GM23338 (cell line): ENCODE measurements at regions not wholly inside any gene's neighbourhood (a gene's known extent, or its start where the extent isn't known, plus 50 kb on each side); places are given as distances from the start of the nearest gene placed in this dataset.
"Not testable (repeated sequence)": the region's sequence is repeated elsewhere in the genome, so short reads cannot be mapped to it uniquely, and the experiment has no call there.

ENCODE experiments used
- ATAC-seq: fragments of 200-7000 bp; cut with Tn5 transposase; 3 replicates; pipeline ENCODE4 v1.9.1; 2020
- DNase-seq: peaks from one replicate; pipeline ENCODE4 v3.0.0-alpha.2; 2015; ENCODE audit warnings: low spot score
- H2AFZ ChIP-seq: fragments of 200-600 bp; sonication (generic); 2 replicates; pipeline ENCODE4 v1.8.0; 2016; ENCODE audit warnings: antibody characterized with exemption, mild to moderate bottlenecking, moderate library complexity
- H3F3A ChIP-seq: fragments of 200-600 bp; sonication (generic); replicated peaks from 2 replicates; pipeline ENCODE4 v1.8.0; 2017; ENCODE audit warnings: antibody characterized with exemption, mixed run types, low read depth
- H3K27ac ChIP-seq: fragments of 200-600 bp; sonication (generic); 2 replicates; pipeline ENCODE4 v1.6.1; 2016; ENCODE audit warnings: low read depth
- H3K27me3 ChIP-seq: fragments of 200-600 bp; sonication (generic); 2 replicates; pipeline ENCODE4 v1.8.0; 2016; ENCODE audit warnings: mild to moderate bottlenecking, mixed run types, moderate library complexity; ENCODE audit not compliant: insufficient read depth
- H3K36me3 ChIP-seq: fragments of 200-600 bp; sonication (generic); 2 replicates; pipeline ENCODE4 v1.8.0; 2016; ENCODE audit warnings: mild to moderate bottlenecking; ENCODE audit not compliant: insufficient read depth
- H3K4me1 ChIP-seq: fragments of 200-600 bp; sonication (generic); 2 replicates; pipeline ENCODE4 v1.8.0; 2016; ENCODE audit warnings: mild to moderate bottlenecking, moderate library complexity; ENCODE audit not compliant: insufficient read depth
- H3K4me2 ChIP-seq: fragments of 200-600 bp; sonication (generic); 2 replicates; pipeline ENCODE4 v1.7.1; 2017; ENCODE audit warnings: mixed run types
- H3K4me3 ChIP-seq: fragments of 200-600 bp; sonication (generic); 2 replicates; pipeline ENCODE4 v1.6.1; 2016; ENCODE audit warnings: mixed run types
- H3K79me2 ChIP-seq: fragments of 200-600 bp; sonication (generic); replicated peaks from 2 replicates; pipeline ENCODE4 v1.8.0; 2017; ENCODE audit warnings: mild to moderate bottlenecking; ENCODE audit not compliant: insufficient read depth
- H3K9me2 ChIP-seq: fragments of 200-600 bp; sonication (generic); 2 replicates; pipeline ENCODE4 v1.8.0; 2017; ENCODE audit not compliant: insufficient read depth
- H4K20me1 ChIP-seq: fragments of 200-600 bp; sonication (generic); replicated peaks from 2 replicates; pipeline ENCODE4 v1.8.0; 2017; ENCODE audit warnings: mild to moderate bottlenecking; ENCODE audit not compliant: insufficient read depth
- H3K27ac Mint-ChIP-seq: 2 replicates; pipeline ENCODE4 v1.8.0; 2020; ENCODE audit warnings: inconsistent platforms, mild to moderate bottlenecking, moderate library complexity, mixed read lengths
- H3K27me3 Mint-ChIP-seq: 3 replicates; pipeline ENCODE4 v1.8.0; 2022; ENCODE audit warnings: low read depth, mild to moderate bottlenecking, moderate library complexity, mixed read lengths, inconsistent platforms; ENCODE audit not compliant: insufficient read depth, poor library complexity
- H3K36me3 Mint-ChIP-seq: 3 replicates; pipeline ENCODE4 v1.8.0; 2021; ENCODE audit warnings: low read depth, mild to moderate bottlenecking, inconsistent platforms, moderate library complexity, mixed read lengths
- H3K4me1 Mint-ChIP-seq: 3 replicates; pipeline ENCODE4 v1.8.0; 2020; ENCODE audit warnings: mild to moderate bottlenecking, inconsistent platforms, mixed read lengths
- H3K4me3 Mint-ChIP-seq: 3 replicates; pipeline ENCODE4 v1.8.0; 2021; ENCODE audit warnings: moderate library complexity, mild to moderate bottlenecking, inconsistent platforms, mixed read lengths
- H3K9me3 Mint-ChIP-seq: 3 replicates; pipeline ENCODE4 v1.8.0; 2020; ENCODE audit warnings: moderate library complexity, mild to moderate bottlenecking, inconsistent platforms, mixed read lengths
- CTCF ChIP-seq, 2 experiments: fragments of 200-600 bp in 1 of 2; sonication (generic) in 1 of 2; conservative IDR thresholded peaks; 2 replicates each; pipeline versions ENCODE4 v1.5.1 to v1.6.1; 2016 to 2017; ENCODE audit warnings: antibody characterized with exemption in 2 of 2, low read depth in 2 of 2, mild to moderate bottlenecking in 2 of 2, moderate library complexity in 1 of 2
- ETS1 ChIP-seq: IDR thresholded peaks from 2 replicates; pipeline ENCODE4 v1.6.1; 2016; ENCODE audit warnings: antibody characterized with exemption
- JUNB ChIP-seq: IDR thresholded peaks from one replicate; pipeline ENCODE4 v1.6.1; 2016; ENCODE audit warnings: antibody characterized with exemption; ENCODE audit not compliant: unreplicated experiment
- ZNF462 ChIP-seq: fragments of 250-450 bp; sonication (Bioruptor Pico); IDR thresholded peaks from 2 replicates; pipeline ENCODE4 v1.5.0; 2020; ENCODE audit warnings: mild to moderate bottlenecking, moderate library complexity

- peaks cover 18% of the 10 kb centered on the region for H3K27me3 Mint-ChIP-seq
- Histone ChIP-seq H3K36me3 (no peaks in the 10 kb centered on the region), H3K4me1 (peaks cover 44% of the 10 kb centered on the region), H3K4me2 (no peak overlapping the region), H3K4me3 (no peak overlapping the region), H4K20me1 (no peaks in the 10 kb centered on the region), H3K9me2 (no peaks in the 10 kb centered on the region), H3F3A (peaks cover 7% of the 10 kb centered on the region), H3K27ac (0 out of 2 replicates have a peak overlapping the region, but pooled peaks have one; percentile 45), H3K27me3 (no peaks in the 10 kb centered on the region), H2AFZ (no peak overlapping the region; the same call in 1 of the 2 replicates), H3K79me2 (peaks cover 4% of the 10 kb centered on the region)
- no peak for DNase-seq
- peak; percentile 11 for ATAC-seq
- H3K4me1 Mint-ChIP-seq = peaks cover 54% of the 10 kb centered on the region
- H3K36me3 Mint-ChIP-seq = no peaks in the 10 kb centered on the region
- no peak overlapping the region for H3K4me3 Mint-ChIP-seq
- H3K9me3 Mint-ChIP-seq = no peaks in the 10 kb centered on the region
- 0 out of 4 replicates have a peak, but pooled peaks of 1 of the 2 experiments have one; percentile 7 for TF ChIP-seq CTCF (conservative IDR thresholded peaks at IDR 0.05; ENCODE audit: low read depth in 2 of 2)
- no peak for TF ChIP-seq JUNB
- TF ChIP-seq ETS1 = no peak
- H3K27ac Mint-ChIP-seq = peak overlapping the region; percentile 48
Observed at GRCh38 chr6:167221400-167222201, 63.8 kb upstream of the GPR31 start.

GRCh38 chr6:167225566-167226382 lies 65.3 kb upstream of the UNC93A start:
- not testable (repeated sequence) for H3K27me3 ChIP-seq, H3K9me2 ChIP-seq, H2AFZ ChIP-seq, H3K9me3 Mint-ChIP-seq, H4K20me1 ChIP-seq, H3K27ac Mint-ChIP-seq, H3K36me3 ChIP-seq
- H3K27ac ChIP-seq = peak overlapping the region; percentile 90
- peak overlapping the region; percentile 79 for H3K4me3 ChIP-seq
- Mint-ChIP-seq H3K36me3 (peaks cover 23% of the 10 kb centered on the region; the same call in 2 of the 3 replicates), H3K27me3 (peaks cover 15% of the 10 kb centered on the region), H3K4me1 (peaks cover 65% of the 10 kb centered on the region), H3K4me3 (peak overlapping the region; percentile 94)
- H3K4me2 ChIP-seq = peak overlapping the region; percentile 84
- peaks cover 46% of the 10 kb centered on the region for H3K79me2 ChIP-seq
- 0 out of 2 replicates have a peak, but pooled peaks have one; percentile 1 for TF ChIP-seq ZNF462
- ATAC-seq = peak; percentile 36
- DNase-seq = peak; percentile 51
- H3F3A ChIP-seq = peaks cover 21% of the 10 kb centered on the region
- H3K4me1 ChIP-seq = peaks cover 53% of the 10 kb centered on the region
